Renal cortical epithelial cell (primary cell): ENCODE measurements at regions not wholly inside any gene's neighbourhood (a gene's known extent, or its start where the extent isn't known, plus 50 kb on each side); places are given as distances from the start of the nearest gene placed in this dataset.

ENCODE experiments used
- DNase-seq: peaks from one replicate; pipeline ENCODE4 v3.0.0-alpha.2; 2011; ENCODE audit warnings: low read depth

DNA sequence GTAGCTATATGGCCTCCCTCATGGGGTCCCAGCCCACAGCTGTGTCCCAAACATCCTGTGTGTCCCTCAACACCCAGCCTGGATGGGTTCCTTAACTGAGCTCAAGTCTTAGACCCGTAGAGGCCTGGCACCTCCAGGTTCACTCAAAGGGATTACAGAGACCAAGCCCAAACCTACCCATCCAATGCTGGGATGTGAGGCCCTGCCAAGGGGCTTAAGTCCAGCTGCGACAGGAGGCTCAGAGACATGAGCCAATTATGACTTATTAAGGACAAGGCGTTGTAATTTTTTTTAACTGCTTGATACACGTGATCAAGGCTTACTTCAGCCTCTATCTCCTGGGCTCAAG is 105.6 kb upstream of the RET start:
- DNase-seq, result no peak

DNA sequence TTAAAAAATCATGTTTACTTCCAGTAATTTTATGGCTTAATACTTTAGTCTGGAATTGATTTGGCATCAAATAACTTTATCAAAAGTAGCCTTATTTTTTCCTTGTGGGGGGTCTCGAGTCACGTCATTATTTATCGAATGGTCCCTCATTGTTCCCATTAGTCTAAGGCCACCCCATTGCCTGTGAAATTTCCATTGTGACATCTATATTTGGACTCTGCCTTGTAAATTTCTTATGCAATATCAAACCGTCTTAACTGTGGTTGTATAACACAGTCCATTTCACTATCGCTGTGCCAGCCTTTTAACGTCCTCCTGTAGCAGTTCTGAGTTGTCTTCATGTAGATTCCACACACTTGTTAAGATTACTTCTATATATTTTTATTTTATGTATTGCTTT is 103.9 kb upstream of the RET start:
- DNase-seq, result no peak

DNA sequence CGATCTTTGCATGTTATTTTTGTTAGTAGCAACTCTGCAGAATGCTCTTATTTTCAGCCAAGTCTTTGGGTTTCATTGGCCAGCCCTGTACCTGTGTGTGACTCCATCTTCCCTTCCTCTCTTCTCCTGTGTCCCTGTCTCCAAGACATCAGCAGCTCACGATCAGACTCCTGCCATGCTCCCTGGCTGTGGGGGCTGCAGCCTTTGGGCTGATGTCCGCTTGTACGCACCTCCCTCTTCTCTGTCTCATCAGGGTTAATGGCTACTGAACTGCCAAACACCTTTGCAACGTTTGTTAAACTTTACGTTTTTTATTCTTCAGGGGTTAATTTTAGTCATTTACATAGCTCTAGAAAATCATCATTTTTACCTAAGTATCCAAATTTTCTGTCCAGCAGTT is 103.5 kb upstream of the RET start:
- no peak for DNase-seq

DNA sequence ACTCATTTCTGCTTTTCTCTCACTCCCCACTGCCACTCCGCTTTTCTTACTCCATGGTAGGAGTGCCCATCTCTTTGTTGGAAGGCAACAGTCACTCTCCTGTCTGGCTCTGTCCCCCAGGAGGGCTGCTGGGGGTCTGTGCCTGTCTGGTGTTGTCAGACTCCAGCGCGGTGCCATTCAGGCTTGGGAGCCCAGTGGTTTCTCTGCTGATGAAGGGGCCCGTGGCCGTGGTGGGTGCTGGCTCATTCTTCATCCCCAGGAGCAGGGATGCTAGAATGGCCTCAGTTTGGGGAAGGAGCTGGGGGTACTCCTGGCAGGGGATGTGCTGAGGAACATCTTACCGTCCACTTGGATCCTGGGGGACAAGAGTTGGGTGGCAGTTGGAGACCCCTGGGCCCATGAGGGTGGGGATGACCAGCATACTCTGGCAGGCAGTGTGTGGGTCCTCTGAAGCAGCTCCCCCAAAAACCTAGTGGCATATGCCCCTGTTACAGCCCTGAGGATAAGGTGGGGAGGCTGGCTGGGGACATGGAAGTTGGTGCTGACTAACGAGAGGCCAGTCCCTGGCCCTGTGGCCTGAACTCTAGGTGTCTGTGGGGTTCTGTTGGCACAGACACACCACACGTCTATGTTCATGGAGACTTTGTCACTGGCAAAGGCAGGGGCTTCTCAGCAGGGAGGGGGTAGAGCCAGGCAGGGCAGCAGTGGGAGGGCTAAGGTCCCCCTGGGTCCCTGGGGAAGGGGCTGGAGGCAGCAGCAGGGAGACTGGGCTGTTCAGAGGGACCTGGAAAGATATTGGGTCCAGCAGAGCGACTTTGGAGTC is 102.8 kb upstream of the RET start:
- no peak for DNase-seq

DNA sequence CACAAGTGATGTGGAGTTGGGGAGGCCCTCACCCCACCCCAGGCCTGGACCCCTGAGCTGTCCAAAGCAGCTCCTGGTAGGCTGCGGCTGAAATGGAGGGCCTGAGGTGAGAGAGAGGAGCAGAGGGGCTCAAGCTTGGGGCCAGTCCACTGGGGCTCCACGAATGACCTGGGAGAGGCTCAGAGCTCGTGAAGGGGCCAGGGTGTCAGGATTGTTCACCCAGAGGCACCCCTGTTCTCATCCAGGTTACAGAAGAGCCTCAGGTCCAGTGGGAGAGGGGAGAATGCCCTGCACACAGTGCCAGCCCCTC is 102.2 kb upstream of the RET start:
- no peak for DNase-seq

DNA sequence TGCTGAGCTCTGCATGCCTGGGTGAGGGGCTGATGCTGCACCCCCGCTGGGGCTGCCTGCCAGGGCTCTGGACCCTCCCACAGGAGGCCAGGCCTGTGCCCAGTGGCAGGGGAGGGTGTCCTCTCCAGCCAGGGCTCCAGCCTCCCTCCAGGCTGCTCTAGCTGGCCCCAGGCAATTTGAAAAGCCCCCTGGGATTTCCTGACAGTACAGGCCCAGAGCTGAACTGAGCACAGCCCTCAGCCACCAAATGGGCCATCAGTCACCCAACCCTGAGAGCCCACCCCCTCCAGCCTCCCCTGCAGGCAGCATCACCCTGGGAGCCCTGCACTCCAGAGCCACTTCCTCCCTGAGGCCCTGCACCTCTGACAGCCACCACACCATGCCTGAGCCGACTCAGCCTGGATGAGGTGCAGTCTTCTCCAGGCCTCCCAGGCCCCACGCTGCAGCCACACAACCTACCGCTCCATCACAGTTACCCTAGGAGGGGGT is 101.8 kb upstream of the RET start:
- no peak for DNase-seq

DNA sequence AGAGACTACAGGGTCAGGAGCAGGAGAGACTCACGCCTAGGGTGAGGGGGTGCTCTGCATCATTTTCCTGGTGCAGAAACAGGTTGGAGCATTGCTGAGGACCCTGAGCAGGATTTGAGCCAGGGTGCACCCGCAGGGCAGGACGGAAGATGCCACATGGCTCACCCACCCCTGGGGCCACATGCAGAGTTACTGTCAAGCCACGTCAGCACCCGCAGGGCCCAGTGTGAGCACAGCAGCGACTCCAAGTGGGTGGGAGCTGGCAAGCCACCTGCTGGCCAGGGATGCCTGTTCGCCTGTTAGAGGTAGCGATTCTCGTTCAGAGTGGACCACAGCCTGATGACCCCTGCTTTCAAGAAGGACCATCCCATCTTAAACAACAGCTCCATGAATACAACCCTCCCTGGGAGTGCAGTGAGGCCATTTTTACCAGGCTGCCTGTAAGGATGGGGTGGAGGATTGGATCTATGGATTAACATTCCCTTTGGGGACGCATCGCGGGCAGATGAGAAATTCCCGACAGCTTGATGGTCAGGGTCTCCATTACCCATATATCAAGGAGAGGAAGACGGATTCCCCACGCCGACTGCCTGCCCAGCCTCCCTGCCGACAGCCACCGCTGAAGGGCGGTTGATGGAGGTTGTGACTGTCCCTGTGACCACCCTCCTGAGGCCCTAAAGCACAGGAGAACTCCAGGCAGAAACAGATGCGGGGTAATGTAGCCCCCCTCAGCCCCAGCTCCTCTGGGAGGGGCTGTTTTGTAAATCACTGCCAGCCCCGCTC is 101.1 kb upstream of the RET start:
- no peak for DNase-seq

DNA sequence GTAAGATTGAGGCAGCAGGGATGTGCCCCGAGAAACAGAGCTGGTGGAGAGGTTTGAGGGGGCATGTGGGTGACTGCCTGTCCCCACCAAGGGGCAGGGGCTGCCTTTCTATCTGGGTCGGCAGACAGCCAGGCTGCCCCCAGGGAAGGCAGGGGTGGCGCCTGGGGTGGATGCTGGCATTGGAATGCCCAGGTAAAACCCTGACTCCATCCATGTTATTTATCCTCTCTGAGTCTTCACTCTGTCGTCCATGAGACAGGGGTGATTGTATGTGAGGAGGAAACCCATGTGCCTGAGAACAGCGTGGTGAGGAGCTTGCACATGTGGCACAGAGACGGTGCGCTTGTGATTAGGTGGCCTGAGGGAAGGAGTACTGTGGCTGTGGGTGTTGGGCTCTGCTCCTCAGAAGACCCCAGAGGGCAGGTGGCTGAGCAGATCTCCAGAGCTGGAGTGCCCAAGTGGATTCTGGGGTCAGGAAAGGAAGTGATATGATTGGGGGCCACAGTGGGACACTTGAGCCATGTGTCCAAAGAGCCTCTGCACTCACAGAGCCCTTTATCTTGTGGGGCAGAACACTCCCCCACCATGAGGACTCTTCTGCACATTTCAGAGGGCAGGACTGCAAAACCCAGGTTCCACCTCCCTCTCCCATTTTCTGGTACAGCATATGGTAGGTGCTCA is 100.4 kb upstream of the RET start:
- no peak for DNase-seq

DNA sequence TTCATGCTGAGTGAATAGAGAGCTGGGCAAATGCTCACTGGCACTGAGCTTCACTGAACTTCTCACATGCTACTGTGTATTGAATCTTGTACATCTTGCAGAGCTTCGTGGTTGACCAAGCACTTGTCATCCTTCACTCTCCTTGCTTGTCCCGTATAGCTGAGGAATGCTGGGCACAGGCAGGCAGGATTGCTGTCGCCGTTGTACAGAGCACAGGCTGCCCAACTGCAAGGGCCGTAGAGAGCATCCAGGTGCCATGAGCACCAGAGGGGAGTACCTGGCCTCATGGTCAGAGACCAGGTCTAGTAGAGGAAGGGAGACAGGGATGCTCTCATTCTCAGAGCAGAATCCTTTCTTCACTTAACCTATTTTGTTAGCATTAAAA is 99.8 kb upstream of the RET start:
- DNase-seq, result no peak

DNA sequence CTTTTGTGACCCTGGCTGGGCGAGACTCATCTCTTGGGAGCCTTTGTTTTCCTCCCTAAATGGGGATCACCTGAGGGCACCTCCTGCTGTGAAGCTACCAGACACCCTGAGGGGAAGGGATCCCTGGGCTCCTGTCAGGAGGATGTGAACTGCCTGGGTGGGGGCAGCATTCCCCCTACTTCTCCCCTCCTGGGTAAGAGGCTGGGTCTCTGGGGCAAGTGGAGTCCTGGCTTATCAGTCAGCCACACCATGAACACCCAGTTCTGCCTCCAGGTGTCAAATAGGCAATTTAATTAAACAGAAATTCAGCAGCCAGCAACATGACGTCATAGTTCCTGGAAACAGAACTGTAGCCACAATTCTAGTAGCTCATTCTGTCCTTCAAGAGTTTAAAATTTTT is 97.7 kb upstream of the RET start:
- DNase-seq, result no peak

DNA sequence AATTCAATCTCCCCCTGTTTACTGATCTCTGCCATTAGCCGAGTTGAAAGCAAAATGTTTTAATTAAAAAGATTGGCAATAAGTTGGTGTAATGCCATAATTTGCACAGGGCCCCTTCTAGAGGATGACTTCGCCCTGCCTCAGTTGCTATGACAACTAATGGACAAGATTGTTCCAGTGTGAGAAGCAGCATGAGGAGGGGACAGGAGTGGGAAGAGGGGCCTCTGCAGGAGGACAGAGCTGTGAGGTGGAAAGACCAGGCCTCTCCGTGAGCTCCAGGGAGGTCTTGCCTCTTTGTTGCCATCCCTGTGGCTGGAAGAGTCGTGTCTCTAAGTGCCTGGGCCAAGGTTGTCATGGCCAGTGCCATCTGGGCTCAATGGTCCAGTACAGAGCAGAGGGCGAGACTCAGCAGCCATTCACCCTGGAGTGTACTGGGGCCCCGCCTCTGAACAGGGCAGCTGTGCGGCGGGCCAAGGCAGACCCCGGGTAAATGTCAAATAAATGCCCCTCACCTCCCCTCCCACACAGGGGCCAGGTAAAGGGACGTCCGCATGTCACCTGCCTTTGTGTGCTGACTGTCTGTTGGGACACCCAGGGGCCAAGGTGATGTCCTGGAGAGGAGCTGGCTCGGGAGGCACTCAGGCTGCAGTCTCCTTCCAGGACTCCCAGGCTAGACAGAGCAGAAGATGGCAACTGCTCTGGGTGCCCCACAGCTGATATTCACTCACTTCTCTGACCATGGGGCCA is 97.0 kb upstream of the RET start:
- DNase-seq, result no peak

DNA sequence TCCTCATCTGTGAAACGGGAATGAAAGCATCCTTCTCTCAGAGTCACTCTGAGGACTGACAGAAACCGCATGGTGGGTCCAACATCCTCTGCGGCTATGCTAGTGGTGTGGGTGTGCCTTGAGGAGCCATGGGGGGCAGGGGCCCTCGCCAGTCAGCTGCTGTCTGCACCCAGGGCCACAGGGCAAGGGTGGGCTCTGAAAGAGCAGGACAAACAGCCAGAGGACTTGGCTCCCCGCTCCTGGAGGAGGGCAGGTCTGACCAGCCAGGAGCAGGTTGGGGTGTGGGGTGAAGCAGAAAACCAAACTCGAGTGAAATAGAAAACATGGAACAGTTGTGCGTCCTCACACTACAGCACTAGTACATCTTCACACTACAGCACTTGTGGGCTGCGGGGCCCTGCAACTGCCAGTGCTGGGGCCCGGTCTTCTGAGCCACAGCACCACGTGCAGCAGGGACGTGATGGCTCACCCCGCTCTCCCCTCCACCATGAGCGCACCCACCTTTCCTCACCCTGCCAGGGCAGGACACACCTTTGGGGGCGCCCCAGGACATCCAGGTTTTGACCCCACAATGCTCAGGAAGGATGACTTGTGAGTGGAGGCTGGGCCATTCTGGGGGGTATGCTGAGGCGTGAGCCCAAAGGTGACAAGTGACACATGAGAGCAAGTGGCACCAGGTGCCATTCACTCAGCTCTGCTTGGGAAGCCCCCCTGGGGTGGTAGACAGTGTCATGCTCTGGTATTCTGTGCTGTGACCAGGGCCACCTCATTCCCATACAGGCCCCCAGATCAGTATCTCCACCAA is 96.1 kb upstream of the RET start:
- no peak for DNase-seq

DNA sequence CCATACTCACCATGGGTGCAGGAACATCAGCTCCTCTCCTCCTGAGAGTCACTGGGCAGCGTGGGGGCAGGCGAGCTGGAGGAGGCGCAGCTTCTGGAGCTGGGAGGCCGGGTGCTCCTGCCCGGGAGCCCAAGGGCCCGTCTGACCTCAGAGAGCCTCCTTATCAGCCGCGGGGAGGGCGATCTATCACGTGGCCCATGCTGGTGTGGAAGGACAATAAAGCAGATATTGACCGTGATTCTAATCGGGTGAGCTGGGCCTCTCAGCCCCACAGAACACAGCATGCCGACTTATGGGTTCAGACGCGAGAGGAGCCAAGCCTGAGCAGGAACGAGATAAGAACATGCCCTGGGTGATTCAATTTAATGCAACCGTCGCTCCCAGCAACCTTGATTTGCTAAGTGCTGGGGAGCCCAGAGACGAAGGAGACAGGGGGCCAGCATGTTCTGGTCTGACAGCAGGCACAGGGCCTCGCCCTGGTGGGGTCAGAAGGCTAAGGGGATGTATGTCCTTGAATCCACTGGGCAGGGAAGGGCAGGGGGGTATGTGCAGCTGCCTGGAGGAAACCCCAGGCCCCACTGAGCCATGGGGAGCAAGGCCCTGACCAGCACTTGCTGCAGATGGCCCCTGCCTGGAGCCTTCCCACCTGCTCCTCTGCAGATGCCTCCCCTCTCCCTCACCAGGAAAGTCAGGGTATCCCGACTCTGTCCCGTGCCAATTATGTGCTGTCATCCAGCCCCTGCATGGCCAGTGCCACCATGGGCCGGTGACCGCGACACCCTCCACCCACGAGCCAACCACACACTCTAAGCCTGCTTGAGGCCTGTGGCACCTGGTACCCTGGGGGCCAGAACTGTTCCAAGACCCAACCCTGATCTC is 95.3 kb upstream of the RET start:
- no peak for DNase-seq

DNA sequence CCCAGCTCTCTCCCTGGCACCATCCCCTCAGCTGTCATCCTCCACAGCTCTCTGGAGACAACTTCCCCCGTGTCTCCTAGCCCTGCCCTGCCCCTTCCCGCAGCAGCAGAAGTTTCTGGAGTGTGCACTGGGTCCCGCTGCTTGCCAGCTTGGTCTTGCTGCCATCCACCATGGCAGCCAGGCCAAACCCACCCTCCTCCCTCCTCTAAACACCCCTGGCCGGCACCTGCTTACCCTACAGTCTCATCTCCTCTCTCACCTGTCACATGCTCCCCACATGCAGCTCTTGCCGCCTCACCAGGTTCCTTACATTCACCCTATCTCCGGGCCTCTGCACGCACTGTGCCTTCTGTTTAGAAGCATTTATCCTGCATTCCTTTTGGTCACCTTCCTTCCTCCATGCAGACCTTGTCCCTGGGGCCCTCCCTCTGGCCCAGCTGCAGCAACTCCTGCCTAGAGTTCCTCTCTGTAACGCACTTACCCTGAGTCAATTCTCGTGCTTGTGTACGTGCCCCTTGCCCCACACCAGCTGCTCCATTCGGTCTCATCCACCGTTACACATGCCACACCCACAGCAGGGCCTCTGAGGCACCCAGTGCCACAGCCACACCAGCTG is 93.9 kb upstream of the RET start:
- DNase-seq, result no peak

DNA sequence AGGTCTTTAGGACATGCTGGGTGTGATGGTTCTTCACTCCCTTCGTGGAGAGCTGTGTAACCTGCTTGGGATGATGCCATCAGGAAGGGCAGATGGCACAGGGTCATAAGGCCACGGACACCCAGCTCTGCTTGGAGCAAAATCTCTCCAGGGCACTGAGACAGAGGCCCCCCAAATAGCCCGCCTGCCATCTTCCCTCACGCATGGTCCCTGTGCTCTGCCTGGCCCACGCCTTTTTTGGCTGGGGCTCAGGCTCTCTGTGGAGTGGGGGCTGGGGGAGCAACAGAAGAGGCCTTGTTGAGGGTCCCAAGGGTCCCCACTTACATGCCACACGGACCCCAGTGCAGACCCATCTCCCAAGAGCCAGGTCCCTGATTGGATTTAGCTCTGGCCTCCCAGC is 93.3 kb upstream of the RET start:
- no peak for DNase-seq

DNA sequence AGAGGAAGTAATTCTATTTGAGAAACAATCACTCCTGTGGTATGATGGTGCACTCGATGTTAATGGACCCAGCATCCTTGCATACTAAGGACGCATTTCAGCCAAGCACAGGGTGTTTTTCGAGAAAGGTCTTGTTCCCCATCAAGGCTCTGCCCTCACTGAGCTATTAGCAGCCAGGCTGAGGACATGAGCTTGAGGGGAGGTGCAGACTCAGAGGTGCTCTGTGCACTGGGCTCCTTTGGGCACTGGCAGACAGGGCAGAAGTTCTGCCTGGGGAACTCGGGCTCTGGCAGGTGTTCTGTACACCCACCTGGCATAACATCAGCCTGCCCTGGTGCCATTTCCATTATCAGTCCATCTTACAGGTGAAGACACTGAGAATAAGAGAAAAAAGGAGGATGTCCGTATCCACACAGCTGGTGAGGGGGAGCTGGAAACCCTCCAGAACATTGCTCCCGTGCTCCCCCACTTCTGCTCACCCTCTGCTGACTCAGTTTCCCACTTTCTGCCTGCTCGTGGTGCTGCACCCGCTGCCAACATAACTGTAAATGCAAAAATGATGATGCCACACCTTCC is 92.7 kb upstream of the RET start:
- DNase-seq, result no peak

DNA sequence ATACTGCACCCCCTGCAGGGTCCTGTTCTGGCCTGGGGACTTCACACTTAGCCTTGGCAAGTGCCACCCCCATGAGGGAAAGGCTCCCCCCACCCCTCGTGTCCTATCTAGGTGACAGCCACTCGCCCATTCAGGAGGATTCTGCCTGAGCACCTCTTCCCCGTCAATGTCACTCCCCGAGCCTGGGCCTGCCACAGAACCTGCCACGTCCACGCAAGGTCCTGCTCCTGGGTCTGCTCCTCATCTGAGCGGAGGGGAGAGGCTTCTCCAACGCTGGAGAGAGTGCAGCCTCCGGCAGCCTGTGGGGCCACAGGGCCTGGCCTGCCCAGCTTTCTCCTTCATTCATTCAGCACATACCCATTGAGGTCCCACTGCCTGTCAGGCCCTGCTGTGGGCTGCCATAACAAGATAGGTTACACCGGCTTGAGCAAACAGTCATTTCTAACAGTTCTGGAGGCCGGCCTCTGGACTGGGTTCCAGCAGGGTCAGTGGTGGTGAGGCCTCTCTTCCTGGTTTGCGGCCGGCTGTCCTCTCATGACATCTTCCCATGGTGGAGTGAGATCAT is 92.0 kb upstream of the RET start:
- no peak for DNase-seq

DNA sequence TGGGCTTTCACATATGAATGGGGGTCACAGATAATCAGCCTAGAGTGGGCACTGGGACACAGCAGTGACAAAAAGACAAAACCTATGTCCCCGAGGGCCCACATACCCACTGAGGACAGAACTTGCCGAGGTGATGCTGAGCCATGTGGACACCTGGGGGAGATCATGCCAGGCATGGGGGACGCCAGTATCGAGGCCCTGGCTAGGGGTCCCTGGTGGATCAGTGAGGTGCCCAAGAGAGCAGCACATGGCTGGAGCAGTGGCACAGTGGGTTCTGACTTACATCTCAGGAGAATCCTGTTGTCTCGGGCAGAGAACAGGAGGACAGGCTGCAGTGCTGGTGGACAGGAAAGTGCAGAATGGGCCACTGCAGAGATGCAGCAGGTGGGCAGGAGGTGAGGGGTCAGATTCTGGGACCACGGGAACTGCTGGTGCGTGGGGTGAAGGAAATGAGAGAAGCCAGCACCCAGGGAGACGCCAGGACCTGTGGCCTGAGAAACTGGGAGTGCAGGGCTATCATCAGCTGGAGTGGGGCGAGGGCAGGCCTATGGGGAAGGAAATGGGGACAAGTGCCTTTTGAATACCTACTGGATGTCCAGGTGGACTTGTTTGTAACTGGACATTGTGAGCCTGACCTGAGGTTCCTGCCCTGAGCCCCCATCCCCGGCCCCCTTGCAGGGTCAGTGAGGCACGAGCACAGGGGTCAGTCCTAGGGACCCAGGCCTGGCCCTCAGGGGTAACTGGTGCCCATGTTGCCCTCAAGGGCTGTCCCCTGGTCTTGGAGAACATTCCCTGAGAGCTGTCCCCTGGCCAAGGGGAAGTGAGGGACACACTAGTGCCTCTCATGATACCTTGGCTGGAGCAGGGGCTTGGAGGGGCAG is 91.2 kb upstream of the RET start:
- no peak for DNase-seq
